SK-N-MC (cell line): ENCODE measurements at regions not wholly inside any gene's neighbourhood (a gene's known extent, or its start where the extent isn't known, plus 50 kb on each side); places are given as distances from the start of the nearest gene placed in this dataset.

Experiments
- EZH2 ChIP-seq: fragments of 200-600 bp; sonication (generic); IDR thresholded peaks from one replicate; pipeline ENCODE4 v1.6.1; 2017; ENCODE audit warnings: antibody characterized with exemption
- POLR2AphosphoS5 ChIP-seq: IDR thresholded peaks from 2 replicates; pipeline ENCODE4 v1.6.1; 2012; ENCODE audit warnings: mild to moderate bottlenecking, low read depth, low read length, borderline replicate concordance

GRCh38 chr12:25415004-25415403 lies 138.1 kb downstream of the LMNTD1 start:
- TF ChIP-seq EZH2 (no peak), POLR2AphosphoS5 (no peak)
